ENCODE measurements at regions not wholly inside any gene's neighbourhood (a gene's known extent, or its start where the extent isn't known, plus 50 kb on each side); places are given as distances from the start of the nearest gene placed in this dataset.
A peak's percentile ranks its signal among the peaks of the same experiment; 100 is the strongest.

- no peak for TF ChIP-seq CTCF (IDR thresholded peaks at IDR 0.05; ENCODE audit: unreplicated experiment in 3 of 3)
- Mint-ChIP-seq H3K27me3 (ENCODE audit: low read depth) (peaks cover 3% of the 10 kb centered on the region), H3K36me3 (ENCODE audit: low read depth) (no peaks in the 10 kb centered on the region)
Observed at GRCh38 chr14:58736606-58737005, 98.8 kb downstream of the DACT1 start.

GRCh38 chr14:58737511-58737910, 99.7 kb downstream of the DACT1 start:
- peaks cover 45% of the 10 kb centered on the region for H3K4me1 Mint-ChIP-seq
- peaks cover 3% of the 10 kb centered on the region for H3K27me3 Mint-ChIP-seq (ENCODE audit: low read depth)
- H3K27ac Mint-ChIP-seq, result peak overlapping the region in 2 of 3 experiments; percentile 8 to 51
- TF ChIP-seq CTCF (IDR thresholded peaks at IDR 0.05; ENCODE audit: unreplicated experiment in 3 of 3), result no peak
- no peaks in the 10 kb centered on the region for H3K9me3 Mint-ChIP-seq
- no peaks in the 10 kb centered on the region for H3K36me3 Mint-ChIP-seq (ENCODE audit: low read depth)
- H3K4me3 Mint-ChIP-seq, result no peak overlapping the region

More at GRCh38 chr14:58736606-58737005, 98.8 kb downstream of the DACT1 start:
- Mint-ChIP-seq H3K4me3 (no peak overlapping the region), H3K4me1 (peaks cover 51% of the 10 kb centered on the region), H3K27ac (peak overlapping the region in 1 of 3 experiments; percentile 56), H3K9me3 (no peaks in the 10 kb centered on the region)

GRCh38 chr14:58738189-58738836, 100.6 kb downstream of the DACT1 start:
- Mint-ChIP-seq H3K4me1 (peaks cover 40% of the 10 kb centered on the region), H3K9me3 (no peaks in the 10 kb centered on the region), H3K36me3 (ENCODE audit: low read depth) (no peaks in the 10 kb centered on the region), H3K27me3 (ENCODE audit: low read depth) (no peaks in the 10 kb centered on the region), H3K27ac (peak overlapping the region in 2 of 3 experiments; percentile 10 to 83), H3K4me3 (no peak overlapping the region)
- TF ChIP-seq CTCF (IDR thresholded peaks at IDR 0.05; ENCODE audit: unreplicated experiment in 3 of 3), result no peak

- Mint-ChIP-seq H3K36me3 (ENCODE audit: low read depth) (no peaks in the 10 kb centered on the region), H3K4me1 (peaks cover 41% of the 10 kb centered on the region), H3K9me3 (no peaks in the 10 kb centered on the region), H3K4me3 (no peak overlapping the region), H3K27ac (peak overlapping the region in 1 of 3 experiments; percentile 10), H3K27me3 (ENCODE audit: low read depth) (no peaks in the 10 kb centered on the region)
- TF ChIP-seq CTCF (IDR thresholded peaks at IDR 0.05; ENCODE audit: unreplicated experiment in 3 of 3), result no peak
Observed at GRCh38 chr14:58738876-58739275, 101.1 kb downstream of the DACT1 start.

GRCh38 chr14:58739674-58740073, 101.9 kb downstream of the DACT1 start:
- peaks cover 49% of the 10 kb centered on the region for H3K4me1 Mint-ChIP-seq
- no peaks in the 10 kb centered on the region for H3K9me3 Mint-ChIP-seq
- no peaks in the 10 kb centered on the region for H3K36me3 Mint-ChIP-seq (ENCODE audit: low read depth)
- no peak for TF ChIP-seq CTCF (IDR thresholded peaks at IDR 0.05; ENCODE audit: unreplicated experiment in 3 of 3)
- no peaks in the 10 kb centered on the region for H3K27me3 Mint-ChIP-seq (ENCODE audit: low read depth)
- peak overlapping the region in 1 of 3 experiments; percentile 10 for H3K27ac Mint-ChIP-seq
- no peak overlapping the region for H3K4me3 Mint-ChIP-seq

GRCh38 chr14:58740379-58740935, 102.7 kb downstream of the DACT1 start:
- Mint-ChIP-seq H3K27me3 (ENCODE audit: low read depth) (no peaks in the 10 kb centered on the region), H3K4me1 (peaks cover 54% of the 10 kb centered on the region), H3K9me3 (no peaks in the 10 kb centered on the region), H3K4me3 (no peak overlapping the region), H3K36me3 (ENCODE audit: low read depth) (no peaks in the 10 kb centered on the region), H3K27ac (peak overlapping the region in 2 of 3 experiments; percentile 1 to 18)
- no peak for TF ChIP-seq CTCF (IDR thresholded peaks at IDR 0.05; ENCODE audit: unreplicated experiment in 3 of 3)
